ENCODE measurements at regions not wholly inside any gene's neighbourhood (a gene's known extent, or its start where the extent isn't known, plus 50 kb on each side); places are given as distances from the start of the nearest gene placed in this dataset.
A peak's percentile ranks its signal among the peaks of the same experiment; 100 is the strongest.

DNA sequence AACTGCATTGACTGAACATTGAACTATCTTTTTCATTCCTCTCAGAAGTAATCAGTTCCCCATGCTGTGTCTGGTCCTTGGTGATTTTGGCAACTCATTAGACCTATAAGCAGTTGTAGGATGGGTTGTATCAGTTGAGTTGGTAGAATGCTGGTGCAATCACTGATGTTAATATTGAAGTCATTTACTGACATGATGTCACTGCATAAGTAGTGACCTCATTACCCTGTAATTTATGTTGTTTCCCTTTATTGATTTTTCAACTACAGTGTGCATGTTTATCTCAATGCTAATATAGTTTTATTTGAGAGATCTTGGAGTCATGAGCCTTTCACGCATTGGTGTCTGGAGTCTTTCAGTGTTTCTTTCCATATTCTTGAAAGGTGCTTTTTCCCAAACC, 275.0 kb downstream of the SPATA31D1 start:
- no peak for DNase-seq (ENCODE audit: extremely low read depth in 1 of 11, low read depth in 9 of 11, low spot score in 4 of 11)

DNA sequence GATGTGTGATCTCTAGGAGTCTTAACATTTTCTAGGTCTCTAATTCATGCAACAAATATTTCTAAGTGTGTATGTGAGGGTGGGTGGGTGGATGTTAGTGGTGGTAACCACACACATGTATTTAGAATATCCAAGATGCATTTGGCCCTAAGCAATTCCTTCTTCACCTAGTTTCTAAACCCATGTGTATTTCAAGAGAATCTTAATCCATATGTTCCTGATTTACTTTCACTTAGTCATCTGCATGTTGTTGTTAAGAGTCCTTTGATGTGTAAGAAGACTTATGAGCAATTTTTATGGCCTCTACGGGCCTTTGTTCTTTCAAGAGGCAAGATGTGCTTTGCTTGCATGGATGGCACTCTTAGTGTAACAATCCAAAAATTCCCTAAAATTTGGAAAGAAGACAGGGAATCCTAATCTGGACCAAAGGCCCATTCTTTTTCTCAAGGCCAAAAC, 282.6 kb downstream of the SPATA31D1 start:
- no peak for DNase-seq (ENCODE audit: extremely low read depth in 1 of 11, low read depth in 9 of 11, low spot score in 4 of 11)

DNA sequence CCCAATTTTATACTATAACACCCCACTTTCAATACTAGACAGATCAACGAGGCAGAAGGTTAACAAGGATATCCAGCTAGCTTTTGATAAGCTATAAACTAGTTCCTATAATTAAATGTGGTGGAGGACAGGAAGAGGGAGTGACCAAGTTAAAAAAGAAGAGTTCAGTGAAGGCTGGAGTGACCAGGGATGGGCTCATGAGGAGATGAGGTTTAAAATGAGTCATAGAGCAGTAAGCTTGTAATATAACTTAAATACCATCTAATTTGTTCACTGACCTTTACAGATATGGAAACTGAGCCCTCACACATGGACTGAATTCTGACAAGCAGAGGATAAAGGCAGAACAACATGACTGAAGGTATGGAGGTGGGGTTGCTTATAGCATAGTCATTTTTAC, 284.5 kb downstream of the SPATA31D1 start:
- DNase-seq (ENCODE audit: extremely low read depth in 1 of 11, low read depth in 9 of 11, low spot score in 4 of 11), result no peak

DNA sequence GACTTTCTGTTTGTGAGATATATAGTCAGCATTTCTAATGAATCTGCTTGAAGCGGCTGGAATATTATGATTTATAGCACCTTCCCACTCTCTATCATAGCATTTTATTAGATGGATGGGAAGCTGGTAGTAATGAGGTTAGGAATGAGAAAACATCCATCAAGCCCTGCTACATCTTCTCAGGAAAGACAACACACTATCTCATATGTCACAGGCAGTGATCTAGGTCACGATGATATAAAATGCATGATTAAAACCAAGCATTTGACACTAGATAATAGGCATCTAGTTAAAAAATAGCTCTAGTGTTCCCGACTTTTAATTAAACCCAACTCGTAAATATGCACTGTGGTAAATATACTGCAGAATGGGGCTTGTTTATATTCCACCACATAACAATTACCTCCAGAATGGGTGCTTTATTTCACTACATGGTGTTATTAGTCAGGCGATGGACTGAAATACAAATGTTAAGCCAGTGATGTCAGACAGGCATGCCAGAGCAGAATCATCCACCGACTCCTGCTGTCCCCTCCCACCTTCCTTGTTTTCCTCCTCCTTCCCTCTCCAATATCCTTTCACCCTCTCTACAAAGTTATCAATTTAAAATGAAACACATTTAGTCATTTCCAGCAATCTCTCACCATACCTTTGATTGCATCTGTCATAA, 286.8 kb downstream of the SPATA31D1 start:
- DNase-seq (ENCODE audit: extremely low read depth in 1 of 11, low read depth in 9 of 11, low spot score in 4 of 11), result peak in 1 of 11 donors; percentile 9

DNA sequence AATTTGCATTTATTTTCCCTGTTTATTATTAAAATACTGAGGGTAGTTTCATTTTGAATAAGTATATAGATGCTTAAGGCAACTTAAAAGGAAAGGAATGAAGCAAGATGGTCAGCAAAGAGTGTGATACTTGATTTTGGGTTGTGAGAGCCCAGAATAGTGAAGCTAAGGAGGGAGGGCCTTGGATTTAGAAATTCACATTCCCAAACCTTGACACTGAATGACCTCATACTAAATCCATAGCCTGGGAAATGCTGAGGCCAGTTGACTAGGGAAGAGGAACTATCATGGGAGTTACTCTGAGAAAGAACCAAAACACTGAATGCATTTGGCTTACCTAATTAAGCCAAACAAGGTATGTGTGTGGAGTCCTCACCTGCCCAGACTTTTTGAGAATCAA, 292.5 kb downstream of the SPATA31D1 start:
- DNase-seq (ENCODE audit: extremely low read depth in 1 of 11, low read depth in 9 of 11, low spot score in 4 of 11), result no peak

DNA sequence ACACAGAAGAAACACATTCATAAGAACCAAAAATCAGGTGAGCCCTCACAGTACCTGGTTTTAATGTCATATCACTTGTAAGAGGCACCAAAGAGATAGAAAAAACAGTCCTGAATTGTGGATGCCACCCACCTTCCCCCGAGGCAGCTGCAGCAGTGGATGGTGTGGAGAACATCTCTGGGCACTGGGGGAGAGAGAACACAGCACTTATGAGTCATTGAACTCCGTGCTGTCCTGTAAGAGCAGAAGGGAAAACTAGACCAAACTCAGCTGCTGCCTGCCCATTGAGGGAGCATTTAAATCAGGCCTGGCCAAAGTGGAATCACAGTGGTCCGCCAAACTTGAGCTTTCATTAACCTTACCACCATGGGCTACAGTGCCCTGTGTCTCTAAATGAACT, 296.2 kb downstream of the SPATA31D1 start:
- DNase-seq (ENCODE audit: extremely low read depth in 1 of 11, low read depth in 9 of 11, low spot score in 4 of 11), result no peak

DNA sequence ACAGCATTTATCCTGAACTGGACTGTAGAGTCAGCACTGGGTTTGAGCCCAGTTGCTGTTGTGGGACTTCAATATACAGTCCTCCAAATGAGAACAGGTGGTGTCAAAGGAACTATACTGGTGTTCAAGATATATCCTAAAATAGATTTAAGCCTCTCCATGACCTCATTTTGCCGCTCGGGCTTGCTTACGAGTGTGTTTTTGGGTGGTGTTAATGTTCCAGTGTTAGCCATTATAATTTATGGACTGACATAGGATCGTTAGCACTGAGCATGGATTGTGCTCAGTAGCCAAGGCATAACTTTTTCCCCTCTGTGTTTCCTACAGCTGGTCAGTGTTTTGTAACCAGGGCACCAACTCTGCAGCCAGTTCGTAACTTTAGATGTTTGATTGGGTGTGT, 306.6 kb downstream of the SPATA31D1 start:
- DNase-seq (ENCODE audit: extremely low read depth in 1 of 11, low read depth in 9 of 11, low spot score in 4 of 11), result no peak

DNA sequence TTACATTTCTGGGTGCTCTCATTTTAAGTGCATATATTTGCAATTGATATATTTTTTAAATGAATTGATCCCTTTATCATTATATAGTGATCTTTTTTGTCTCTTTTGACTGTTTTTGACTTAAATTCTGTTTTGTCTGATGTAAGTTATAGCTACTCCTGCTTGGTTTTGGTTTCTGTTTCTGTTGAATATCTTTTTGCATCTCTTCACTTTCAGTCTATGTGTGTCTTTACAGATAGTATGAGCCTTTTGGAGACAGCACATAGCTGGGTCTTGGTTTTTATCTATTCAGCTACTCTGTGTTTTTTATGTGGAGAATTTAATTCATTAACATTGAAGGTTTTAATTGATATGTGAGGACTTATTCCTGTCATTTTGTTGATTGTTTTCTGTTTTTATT, 311.3 kb downstream of the SPATA31D1 start:
- no peak for DNase-seq (ENCODE audit: extremely low read depth in 1 of 11, low read depth in 9 of 11, low spot score in 4 of 11)

DNA sequence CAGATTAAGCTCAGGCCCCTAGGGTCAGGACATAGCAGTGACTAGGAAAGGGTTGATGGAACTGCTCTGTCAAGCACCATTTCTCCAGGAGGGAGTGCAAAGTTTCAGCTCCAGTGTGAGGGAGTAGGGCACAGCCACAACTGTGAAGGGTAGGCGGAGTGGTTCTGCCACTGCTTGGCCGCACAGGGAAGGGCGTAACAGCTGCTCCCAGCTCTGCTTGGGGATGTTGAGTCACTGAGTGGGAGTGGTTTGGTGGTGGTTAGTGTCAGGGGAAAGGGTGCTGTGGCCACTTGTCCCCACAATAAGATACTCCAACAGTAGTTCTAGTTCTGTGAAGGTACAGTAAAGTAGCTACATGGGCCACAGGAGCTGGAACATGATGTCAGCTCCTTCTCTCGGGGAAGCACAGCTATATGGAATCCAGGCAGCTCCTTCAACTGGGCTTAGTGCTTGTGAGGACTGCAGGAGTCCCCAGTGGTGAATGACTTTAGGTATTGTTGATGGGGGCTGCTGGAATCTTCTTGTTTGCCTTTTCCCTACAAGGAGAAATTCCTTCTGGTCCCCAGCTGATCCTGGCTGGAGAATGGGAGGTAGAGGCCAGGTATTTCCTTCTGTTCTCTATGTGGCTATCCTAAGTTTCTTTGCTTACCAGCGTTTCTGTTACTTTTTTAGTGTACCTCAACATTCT, 314.5 kb downstream of the SPATA31D1 start:
- DNase-seq (ENCODE audit: extremely low read depth in 1 of 11, low read depth in 9 of 11, low spot score in 4 of 11), result no peak

DNA sequence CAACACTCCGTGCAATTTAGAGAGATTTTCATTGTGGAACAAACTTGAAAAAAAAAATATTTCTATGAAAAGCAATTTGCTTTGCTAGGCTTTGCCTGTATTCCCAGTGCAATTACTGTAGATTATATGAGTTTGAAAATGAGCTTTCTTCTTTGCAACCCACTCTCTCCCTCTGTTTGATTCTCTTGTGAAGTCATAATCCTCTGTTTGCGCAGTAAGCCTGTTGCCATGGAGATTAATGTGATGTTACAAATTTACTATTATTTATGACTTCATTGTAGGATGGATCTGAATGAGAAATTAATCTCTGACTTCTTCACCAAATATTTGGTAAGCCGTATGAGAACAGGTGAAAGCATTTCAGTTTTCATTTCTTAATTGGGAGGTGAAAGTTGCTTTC, 320.3 kb downstream of the SPATA31D1 start:
- no peak for DNase-seq (ENCODE audit: extremely low read depth in 1 of 11, low read depth in 9 of 11, low spot score in 4 of 11)

DNA sequence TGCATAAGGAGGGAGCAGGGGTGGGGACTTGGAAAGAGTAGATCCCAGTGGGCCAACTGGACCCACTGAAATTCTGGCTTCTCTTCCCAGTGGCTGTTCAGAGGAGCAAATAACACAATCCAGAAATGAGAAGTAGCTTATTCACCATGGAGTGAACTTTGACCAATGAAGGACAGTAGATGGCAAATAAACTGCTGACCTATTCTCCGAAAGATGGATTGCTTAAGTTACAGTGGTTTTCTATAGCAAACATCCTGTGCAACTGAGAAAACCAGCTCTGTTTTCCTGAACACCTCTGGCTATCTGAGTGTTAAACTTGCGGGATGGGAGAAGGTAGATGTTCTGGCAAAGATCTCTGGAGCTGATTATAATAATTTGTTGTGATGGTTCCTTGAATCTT, 325.1 kb downstream of the SPATA31D1 start:
- DNase-seq (ENCODE audit: extremely low read depth in 1 of 11, low read depth in 9 of 11, low spot score in 4 of 11), result no peak

DNA sequence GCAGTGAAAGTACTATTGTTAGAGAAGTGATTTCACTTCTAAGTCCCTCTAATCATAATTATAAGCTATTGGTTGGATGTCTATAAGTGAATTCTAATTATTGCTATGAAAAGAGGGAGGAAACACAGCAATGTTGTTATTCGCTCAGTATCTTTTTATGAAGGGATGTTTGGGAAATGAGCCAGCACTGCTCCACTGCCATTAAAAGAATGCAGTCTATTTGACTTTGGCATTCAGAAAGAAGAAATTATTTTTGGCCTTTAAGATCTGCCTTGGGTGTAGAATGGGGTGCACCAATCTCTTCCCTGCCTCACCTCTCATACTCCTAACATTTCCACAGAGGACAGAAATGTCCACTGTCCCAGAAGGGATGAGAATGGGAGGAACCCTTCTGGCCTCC, 332.0 kb downstream of the SPATA31D1 start:
- no peak for DNase-seq (ENCODE audit: extremely low read depth in 1 of 11, low read depth in 9 of 11, low spot score in 4 of 11)

DNA sequence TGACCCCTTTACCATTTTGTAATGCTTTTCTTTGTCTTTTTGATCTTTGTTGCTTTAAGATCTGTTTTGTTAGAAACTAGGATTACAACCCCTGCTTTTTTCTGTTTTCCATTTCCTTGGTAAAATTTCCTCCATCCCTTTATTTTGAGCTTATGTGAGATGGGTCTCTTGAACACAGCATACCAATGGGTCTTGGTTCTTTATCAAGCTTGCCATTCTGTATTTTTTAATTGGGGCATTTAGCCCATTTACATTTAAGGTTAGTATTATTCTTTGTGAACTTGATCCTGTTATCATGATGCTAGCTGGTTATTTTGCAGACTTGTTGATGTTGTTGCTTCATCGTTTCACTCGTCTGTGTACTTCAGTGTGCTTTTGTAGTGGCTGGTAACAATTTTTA, 337.3 kb downstream of the SPATA31D1 start:
- DNase-seq (ENCODE audit: extremely low read depth in 1 of 11, low read depth in 9 of 11, low spot score in 4 of 11), result no peak

DNA sequence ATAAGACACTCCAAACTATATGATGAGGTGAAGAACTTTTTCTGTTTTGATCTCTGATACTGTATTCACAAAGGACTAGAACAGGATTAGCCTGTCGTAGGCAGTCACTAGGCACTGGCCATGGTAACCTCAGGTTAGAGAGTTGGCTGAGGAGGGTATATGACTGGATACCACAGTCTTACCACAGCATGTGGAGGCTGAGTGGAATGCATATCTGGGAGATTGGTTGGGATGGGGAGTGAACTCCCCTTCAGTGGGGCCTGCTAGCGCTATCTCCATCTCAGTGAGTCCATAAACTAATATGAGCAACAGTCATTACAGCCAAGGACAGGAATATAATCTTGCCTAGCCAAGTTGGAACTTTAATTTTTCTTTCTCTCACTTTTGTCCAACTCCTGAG, 339.1 kb downstream of the SPATA31D1 start:
- DNase-seq (ENCODE audit: extremely low read depth in 1 of 11, low read depth in 9 of 11, low spot score in 4 of 11), result no peak

DNA sequence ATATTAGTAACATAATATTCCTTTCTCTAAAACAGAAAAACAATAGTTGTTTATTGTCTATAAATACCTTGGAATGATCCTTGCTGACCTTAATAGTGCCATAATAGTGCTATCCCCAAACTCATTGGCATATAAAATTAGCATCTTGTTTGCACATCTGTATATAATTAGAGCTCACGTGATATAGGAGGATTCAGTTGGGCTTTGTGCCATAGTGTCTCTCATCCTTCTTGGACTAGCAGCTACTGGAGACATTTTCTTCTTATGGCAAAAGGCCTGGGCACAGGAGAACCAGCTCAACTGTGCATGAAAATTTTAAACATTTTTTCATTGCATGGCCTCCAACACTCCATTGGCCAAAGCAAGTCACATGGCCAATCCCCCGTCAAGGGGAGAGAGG, 342.5 kb downstream of the SPATA31D1 start:
- no peak for DNase-seq (ENCODE audit: extremely low read depth in 1 of 11, low read depth in 9 of 11, low spot score in 4 of 11)

DNA sequence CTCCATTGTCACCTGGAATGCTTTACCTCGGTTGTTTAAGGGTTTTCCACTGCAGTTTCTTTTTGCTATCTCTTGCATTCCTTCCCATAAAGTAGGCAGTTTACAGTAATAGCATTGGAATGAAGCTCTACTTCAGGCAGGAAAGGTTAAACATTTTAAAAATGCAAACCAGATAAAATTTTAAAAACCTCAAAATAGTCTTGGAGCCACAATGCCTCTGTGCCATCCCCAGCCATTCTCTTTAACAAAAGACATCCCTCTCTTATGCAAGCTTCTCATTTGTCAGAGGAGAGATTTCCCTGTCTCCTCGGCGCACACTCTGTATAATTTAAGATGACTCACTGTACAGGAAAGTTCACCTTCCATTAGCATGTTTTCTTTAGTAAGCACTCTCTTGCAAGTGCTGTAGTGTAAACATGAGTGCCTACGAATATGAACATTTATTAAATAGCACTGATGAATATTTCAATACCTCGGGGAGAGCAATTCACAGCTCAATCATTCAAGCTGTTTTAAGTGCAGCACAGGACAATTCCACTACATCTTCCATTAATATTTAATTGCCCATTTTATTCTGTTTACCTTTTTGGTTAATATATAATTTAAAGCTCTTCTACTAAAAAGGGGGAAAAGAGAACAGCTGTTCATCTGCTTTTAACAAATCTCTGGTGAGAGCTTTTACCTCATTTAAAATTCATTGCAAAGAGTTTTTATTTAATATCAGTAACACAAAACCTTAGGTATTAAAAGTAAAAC, 343.6 kb downstream of the SPATA31D1 start:
- DNase-seq (ENCODE audit: extremely low read depth in 1 of 11, low read depth in 9 of 11, low spot score in 4 of 11), result no peak

DNA sequence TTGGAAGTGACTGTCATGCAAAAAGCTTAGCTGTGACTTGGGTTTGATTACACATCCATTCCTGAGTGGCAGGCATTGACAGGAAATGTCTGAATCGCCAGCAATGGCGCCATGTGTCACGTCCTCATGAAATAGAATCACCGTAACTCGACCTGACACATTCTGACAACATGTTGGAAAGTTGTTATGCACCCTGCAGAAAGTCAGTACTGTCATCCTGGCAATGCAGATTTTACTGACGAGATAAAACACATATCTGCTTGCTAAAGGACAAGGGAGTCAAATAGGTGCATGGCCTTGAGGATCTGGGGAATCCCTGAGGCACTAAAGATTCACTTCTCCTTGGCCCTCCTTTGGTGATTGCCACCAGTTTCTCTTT, 344.2 kb downstream of the SPATA31D1 start:
- no peak for DNase-seq (ENCODE audit: extremely low read depth in 1 of 11, low read depth in 9 of 11, low spot score in 4 of 11)

DNA sequence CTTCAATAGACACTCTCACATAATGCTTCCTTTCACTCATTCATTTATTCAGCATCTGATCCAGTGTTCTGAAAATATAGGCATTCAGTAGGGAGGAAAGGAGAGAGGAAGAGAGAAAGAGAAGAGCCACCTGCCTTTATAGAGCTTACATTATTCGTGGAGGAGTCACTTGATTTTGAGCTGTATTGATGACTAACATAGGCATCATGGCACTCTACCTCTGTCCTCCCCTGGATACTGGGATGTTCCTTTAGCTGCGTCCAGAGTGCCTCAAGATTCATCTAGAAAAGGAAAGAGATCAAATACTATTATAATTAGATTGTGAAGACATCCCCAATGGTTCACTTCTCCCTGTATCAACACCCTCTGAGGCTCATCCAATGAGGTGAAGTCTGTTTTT, 345.1 kb downstream of the SPATA31D1 start:
- no peak for DNase-seq (ENCODE audit: extremely low read depth in 1 of 11, low read depth in 9 of 11, low spot score in 4 of 11)

DNA sequence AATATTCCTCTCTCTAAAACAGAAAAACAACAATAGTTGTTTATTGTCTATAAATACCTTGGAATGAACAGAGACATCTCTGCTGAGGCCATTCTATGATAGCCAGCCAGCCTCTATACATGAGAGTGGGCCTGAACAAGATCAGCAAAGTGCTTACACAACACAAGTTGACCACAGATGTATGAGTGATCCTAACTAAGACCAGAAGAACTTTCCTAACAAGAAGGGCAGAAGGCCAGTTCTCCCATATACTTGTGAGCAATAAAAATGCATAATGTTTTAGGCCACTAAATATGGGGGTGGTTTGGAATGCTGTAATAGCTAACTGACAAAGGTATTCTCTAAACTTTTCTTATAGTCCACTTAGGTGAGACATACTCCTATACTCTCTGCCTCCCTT, 345.7 kb downstream of the SPATA31D1 start:
- DNase-seq (ENCODE audit: extremely low read depth in 1 of 11, low read depth in 9 of 11, low spot score in 4 of 11), result no peak

DNA sequence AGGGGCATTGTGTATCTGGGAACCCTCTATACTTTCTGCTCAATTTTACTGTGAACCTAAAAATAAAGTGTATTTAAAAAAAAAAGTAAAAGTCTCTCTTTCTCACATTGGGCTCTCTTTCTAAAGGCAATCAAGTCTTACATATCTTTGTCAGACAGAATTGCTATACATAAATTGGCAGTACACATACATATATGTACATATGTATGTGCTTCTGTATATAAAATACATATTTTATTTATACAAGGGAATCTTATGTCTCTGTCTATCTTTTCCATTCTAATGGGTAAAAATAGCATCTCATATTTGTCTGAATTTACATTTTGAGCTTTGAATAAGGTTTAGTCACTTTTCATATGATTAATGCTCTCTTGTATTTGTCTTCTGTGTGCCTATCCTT, 348.8 kb downstream of the SPATA31D1 start:
- DNase-seq (ENCODE audit: extremely low read depth in 1 of 11, low read depth in 9 of 11, low spot score in 4 of 11), result no peak
